Activated T-cell treated with anti-CD3 and anti-CD28 coated beads, Interleukin-2, amount 50 U/mL, for 24 hours (primary cell): ENCODE measurements at regions not wholly inside any gene's neighbourhood (a gene's known extent, or its start where the extent isn't known, plus 50 kb on each side); places are given as distances from the start of the nearest gene placed in this dataset.
"Not testable (repeated sequence)": the region's sequence is repeated elsewhere in the genome, so short reads cannot be mapped to it uniquely, and the experiment has no call there.

Experiments used
- DNase-seq: peaks from one replicate; pipeline ENCODE4 v3.0.0-alpha.2; 2020
- H3K27ac Mint-ChIP-seq: 2 replicates; pipeline ENCODE4 v1.8.0; 2020; ENCODE audit warnings: mild to moderate bottlenecking, mixed read lengths
- H3K27me3 Mint-ChIP-seq: 2 replicates; pipeline ENCODE4 v1.8.0; 2020; ENCODE audit warnings: mixed read lengths
- H3K36me3 Mint-ChIP-seq: 2 replicates; pipeline ENCODE4 v1.8.0; 2020; ENCODE audit warnings: low read depth, mixed read lengths
- H3K4me1 Mint-ChIP-seq: 2 replicates; pipeline ENCODE4 v1.8.0; 2020; ENCODE audit warnings: low read depth, mixed read lengths
- H3K4me3 Mint-ChIP-seq: 2 replicates; pipeline ENCODE4 v1.8.0; 2020; ENCODE audit warnings: mild to moderate bottlenecking, moderate library complexity, mixed read lengths
- H3K9me3 Mint-ChIP-seq: 2 replicates; pipeline ENCODE4 v1.8.0; 2020; ENCODE audit warnings: mixed read lengths

DNA sequence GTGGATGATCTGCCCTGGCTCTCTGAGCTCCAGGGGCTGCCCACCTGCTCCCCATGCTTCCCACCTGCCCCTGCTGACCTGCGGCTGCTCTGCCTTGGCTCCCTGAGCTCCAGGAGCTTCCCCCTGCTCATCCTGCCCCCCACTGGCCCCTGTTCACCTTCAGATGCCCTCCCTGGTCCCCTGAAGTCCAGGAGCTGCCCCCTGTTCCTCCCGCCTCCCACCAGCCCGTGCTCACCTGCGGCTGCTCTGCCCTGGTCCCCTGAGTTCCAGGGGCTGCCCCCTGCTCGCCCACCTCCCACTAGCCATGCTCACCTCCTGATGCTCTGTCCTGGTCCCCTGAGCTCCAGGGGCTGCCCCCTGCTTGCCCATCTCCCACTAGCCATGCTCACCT is 219.7 kb downstream of the TMEM121 start:
- Mint-ChIP-seq H3K9me3 (no peaks in the 10 kb centered on the region), H3K4me3 (no peak overlapping the region), H3K27ac (no peak overlapping the region), H3K36me3 (no peaks in the 10 kb centered on the region), H3K4me1 (peaks cover 7% of the 10 kb centered on the region), H3K27me3 (peaks cover 8% of the 10 kb centered on the region)
- peak; percentile 13 for DNase-seq

DNA sequence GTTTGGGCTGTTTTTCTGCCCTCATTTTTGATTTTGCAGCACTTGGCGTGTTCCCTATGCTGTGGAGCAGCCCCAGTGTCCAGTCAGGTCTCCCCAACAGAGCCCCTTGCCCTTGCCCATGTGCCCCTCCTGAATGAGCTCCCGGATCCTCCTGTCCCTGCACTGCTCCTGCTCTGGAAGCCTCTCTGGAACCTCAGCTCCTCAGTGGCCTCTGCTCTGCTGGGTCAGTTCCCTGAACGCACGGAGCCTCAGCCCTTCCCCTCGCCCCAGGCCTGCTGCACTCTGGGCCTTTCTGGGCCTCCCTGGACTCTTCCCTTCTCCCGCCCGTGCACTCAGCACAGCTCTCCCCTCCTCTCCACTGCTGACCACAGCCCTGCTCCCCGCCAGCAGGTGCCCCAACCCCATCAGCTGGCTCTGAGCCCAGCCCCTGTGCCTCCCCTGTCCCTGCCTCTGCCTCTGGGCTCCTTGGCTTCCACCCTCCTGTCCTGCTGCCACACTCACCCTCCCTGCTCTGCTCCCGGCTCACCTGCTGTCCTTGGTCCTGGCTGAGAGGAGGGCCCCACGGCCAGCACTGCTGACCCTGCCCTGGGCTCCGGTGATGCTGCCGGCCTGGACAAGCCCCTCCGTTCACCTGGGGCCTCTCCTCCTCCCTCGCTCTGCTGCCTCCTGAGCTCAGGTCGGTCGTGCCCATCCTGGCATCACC is 220.6 kb downstream of the TMEM121 start:
- not testable (repeated sequence) for H3K9me3 Mint-ChIP-seq, DNase-seq, H3K4me1 Mint-ChIP-seq, H3K27ac Mint-ChIP-seq, H3K4me3 Mint-ChIP-seq, H3K36me3 Mint-ChIP-seq, H3K27me3 Mint-ChIP-seq

DNA sequence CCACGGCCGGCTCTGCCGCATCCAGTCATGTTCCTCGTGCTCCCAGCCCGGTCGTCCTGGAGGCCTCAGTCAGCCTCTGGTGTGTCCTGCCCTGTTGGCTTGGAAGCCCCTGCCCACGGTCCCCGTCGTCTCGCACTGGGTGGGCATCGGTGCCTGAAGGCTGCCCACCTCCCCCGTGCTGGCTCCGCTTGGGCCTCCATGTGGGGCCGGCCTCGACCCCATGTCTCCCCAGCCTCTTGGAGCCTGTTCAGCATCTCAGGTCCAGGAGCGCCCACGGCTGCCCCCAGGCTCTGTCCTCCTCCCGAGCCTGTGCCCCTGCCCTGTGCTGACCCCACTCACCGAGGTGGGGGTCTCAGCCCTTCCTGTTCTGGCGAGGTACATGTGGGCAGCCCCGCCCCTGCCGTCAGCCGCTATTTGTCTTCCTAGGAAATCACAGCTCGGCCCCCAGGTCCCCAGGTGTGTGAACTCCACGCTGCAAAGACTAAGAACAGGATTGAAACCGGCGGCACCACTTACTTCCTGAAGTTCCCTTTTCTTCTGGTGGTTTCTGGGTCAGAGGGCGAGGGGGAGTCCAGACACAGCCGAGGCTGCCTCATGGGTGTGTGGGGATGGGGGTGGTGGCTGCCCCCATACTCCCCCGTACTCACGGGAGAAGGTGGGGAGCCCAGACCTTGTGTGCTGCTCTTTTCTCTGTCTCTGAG is 221.3 kb downstream of the TMEM121 start:
- not testable (repeated sequence) for H3K9me3 Mint-ChIP-seq, H3K4me1 Mint-ChIP-seq, H3K36me3 Mint-ChIP-seq, DNase-seq, H3K27me3 Mint-ChIP-seq, H3K4me3 Mint-ChIP-seq, H3K27ac Mint-ChIP-seq

DNA sequence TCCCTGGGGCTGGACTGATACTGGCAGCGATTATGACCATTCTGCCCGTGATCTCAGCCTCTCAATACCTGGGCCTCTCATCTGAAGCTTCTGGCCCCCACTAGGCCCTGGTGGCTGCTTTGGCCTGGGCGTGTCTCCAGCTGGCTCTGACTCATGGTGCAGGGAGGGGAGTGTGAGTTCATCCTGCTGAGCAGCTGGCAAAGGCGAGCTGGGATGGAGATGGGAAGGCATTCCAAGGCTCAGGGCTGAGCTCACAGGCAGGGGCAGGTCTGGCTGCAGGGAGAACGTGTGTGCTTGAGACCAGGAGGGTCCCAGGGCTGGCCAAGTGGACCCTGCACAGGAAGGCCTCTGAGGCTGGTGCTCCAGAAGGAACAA is 221.8 kb downstream of the TMEM121 start:
- Mint-ChIP-seq H3K27me3 (peaks cover 8% of the 10 kb centered on the region), H3K4me3 (no peak overlapping the region), H3K4me1 (peaks cover 7% of the 10 kb centered on the region), H3K27ac (no peak overlapping the region), H3K9me3 (no peaks in the 10 kb centered on the region), H3K36me3 (no peaks in the 10 kb centered on the region)
- no peak for DNase-seq

DNA sequence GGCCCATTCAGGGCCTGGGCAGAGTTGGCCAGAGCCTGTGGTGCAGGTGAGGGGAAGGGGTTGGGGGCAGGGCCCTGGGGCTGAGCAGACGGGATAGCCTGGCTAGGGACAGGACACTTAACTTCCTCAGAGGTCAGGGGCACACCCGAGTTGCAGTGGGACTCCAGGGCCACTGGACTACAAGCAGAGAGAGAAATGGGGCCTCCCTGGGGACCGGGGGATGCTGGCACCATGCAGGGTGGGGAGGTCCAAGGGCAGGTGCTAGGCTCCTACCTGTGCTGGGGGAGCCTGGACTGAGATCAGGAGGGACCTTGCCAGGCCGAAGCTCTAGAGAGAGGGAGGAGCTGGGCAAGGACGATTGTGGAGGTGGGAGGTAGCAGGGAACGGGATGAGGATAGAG is 222.3 kb downstream of the TMEM121 start:
- not testable (repeated sequence) for H3K36me3 Mint-ChIP-seq, H3K27ac Mint-ChIP-seq, H3K9me3 Mint-ChIP-seq, H3K4me3 Mint-ChIP-seq, H3K27me3 Mint-ChIP-seq, H3K4me1 Mint-ChIP-seq, DNase-seq

DNA sequence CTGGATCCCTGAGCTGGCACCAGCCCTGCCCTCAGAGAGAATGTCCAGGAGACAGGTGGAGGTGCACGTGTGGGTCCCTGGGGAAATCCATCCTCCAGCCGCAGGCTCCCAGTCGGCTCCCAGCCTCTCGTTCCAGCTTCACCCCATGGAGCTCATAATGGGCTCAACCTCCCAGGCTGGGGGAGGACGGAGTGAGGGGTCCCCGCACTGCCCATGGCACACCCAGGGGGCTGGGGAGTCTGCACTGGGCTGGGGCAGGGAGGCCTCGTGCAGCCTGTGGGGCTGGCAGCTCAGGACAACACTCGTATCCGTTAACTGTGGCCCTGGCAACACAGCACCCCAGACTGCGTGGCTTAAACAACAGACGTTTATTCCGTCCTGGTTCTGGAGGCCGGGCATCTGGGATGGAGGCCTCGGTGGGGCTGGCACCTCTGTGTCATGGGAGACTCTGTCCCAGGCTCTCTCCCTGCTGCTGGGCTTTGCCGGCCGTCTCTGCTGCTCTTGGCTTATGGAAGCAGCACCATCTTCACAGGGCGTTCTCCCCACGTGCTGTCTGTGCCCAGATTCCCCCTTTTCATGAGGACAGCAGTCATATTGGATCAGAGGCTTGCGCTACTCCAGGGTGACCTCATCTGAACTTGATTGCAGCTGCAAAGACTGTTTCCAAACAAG is 223.6 kb downstream of the TMEM121 start:
- not testable (repeated sequence) for H3K4me1 Mint-ChIP-seq, H3K27me3 Mint-ChIP-seq, H3K9me3 Mint-ChIP-seq, H3K27ac Mint-ChIP-seq, H3K36me3 Mint-ChIP-seq, H3K4me3 Mint-ChIP-seq
- DNase-seq, result peak; percentile 17

DNA sequence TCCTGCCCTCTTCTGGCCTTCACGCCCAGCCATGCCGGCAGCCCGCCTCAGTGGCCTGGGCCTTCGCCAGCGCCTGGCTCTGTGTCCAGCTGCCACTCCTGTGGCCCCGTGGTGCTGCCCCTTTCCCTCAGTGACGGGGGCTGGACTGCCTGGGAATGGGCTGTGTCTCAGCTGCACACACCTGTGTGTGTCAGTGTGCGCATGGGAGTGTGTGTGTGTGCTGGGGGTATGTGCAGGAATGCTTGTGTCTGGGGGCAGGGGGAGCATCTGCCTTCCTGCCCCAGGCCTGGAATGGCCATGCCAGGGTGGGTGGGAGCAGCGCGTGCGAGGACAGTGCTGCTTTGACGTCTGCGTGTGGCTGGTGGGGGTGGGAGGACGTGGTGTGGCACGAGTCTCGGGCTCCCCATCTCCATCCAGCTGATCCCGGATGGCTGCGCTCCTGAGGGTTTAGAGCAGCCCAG is 224.9 kb downstream of the TMEM121 start:
- H3K4me1 Mint-ChIP-seq, H3K36me3 Mint-ChIP-seq, H3K27me3 Mint-ChIP-seq, H3K27ac Mint-ChIP-seq, H3K9me3 Mint-ChIP-seq, H3K4me3 Mint-ChIP-seq, DNase-seq: not testable (repeated sequence)

DNA sequence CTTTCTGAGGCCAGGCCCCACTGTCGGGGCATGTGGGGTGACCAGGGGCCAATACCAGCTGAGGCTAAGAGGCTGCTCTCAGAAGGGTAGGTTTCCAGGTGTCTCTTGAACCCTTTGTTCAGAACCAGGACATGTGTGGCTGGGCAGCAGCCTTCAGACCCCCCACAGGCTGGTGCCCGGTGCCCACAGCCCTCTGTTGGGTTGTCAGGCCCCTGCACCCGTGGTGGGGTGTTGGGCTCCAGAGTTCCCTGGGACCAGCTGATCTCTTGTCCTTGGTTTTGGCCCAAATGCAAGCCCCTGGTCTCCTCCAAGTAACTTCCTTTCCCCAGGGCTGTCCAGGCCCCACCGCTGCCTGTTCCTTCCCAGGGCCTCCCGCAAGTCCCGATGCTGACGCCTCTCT is 226.0 kb downstream of the TMEM121 start:
- not testable (repeated sequence) for H3K27ac Mint-ChIP-seq, H3K9me3 Mint-ChIP-seq, H3K27me3 Mint-ChIP-seq, H3K4me3 Mint-ChIP-seq, H3K4me1 Mint-ChIP-seq, DNase-seq, H3K36me3 Mint-ChIP-seq

DNA sequence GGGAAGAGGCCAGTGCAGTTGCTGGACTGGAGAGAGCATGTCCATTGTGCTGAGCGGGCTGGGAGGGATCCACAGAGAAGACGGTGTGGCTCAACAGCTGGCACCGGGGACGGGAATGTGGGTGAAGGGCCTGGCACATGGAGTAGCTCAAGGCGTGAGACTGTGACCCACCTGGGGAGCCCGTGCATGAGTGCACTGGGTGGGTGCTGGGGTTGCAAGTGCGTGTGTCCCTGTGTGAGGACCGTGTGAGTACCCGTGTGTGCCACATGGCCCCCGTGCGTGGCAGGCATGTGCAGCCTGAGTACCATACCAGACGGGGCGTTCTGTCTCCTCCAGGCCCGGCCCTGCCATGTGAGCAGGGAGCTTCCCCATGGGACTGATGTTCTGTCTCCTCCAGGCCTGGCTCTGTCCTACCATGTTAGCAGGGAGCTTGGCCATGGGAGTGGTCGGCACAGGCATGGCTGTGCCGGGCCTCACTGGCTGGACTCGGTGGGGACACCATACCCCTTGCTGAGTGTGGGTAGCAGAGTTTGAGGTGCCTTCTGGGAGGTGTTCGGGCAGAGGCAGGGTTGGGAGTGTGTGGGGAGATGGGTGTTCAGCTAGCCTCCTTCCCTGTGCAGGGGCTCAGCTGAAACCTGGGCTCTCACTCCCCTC is 234.4 kb downstream of the TMEM121 start:
- no peak overlapping the region for H3K27ac Mint-ChIP-seq

DNA sequence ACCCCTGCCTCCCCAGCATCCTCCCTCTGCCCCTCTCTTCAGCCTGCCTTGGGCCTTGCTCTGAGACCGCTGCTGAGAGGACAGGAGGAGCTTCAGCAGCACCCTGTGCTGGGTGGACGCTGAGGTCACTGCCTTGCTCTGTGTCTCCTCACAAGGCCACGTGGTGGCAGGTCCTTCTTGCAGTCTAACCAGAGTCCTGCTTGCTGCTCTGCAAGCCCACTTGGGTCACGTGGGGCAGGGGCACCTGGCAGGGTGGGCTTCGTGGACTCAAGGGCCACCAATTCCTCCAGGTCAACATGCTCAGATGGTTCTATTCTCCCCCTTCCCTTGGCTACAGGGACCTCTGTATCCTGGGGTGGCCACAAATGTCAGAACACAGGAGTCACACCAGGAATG is 235.0 kb downstream of the TMEM121 start:
- H3K4me1 Mint-ChIP-seq, H3K27me3 Mint-ChIP-seq, H3K36me3 Mint-ChIP-seq, H3K27ac Mint-ChIP-seq, H3K4me3 Mint-ChIP-seq: not testable (repeated sequence)
- peaks cover 13% of the 10 kb centered on the region for H3K9me3 Mint-ChIP-seq
- DNase-seq, result peak; percentile 12

More for the DNA sequence above, 234.4 kb downstream of the TMEM121 start:
- peaks cover 13% of the 10 kb centered on the region for H3K9me3 Mint-ChIP-seq
- H3K36me3 Mint-ChIP-seq, result no peaks in the 10 kb centered on the region
- H3K27me3 Mint-ChIP-seq, result peaks cover 2% of the 10 kb centered on the region
- peak; percentile 7 for DNase-seq
- no peaks in the 10 kb centered on the region for H3K4me1 Mint-ChIP-seq
- no peak overlapping the region for H3K4me3 Mint-ChIP-seq

DNA sequence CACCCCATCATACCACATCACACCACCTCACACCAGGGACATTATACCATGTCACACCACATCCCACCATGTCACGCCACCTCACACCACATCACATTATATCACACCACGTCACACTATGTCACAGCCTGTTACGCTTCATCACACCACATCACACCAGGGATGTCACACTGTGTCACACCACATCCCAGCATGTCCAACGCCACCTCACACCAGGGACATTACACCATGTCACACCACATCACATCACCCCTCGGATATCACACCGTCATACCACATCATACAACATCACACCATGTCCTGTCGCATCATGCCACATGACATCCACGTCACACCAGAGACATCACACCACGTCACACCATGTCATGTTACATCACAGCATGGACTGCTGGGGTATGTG is 235.5 kb downstream of the TMEM121 start:
- Mint-ChIP-seq H3K27me3 (peaks cover 2% of the 10 kb centered on the region), H3K4me1 (no peaks in the 10 kb centered on the region), H3K9me3 (peaks cover 13% of the 10 kb centered on the region), H3K4me3 (no peak overlapping the region), H3K36me3 (no peaks in the 10 kb centered on the region), H3K27ac (no peak overlapping the region)
- DNase-seq, result peak; percentile 14

DNA sequence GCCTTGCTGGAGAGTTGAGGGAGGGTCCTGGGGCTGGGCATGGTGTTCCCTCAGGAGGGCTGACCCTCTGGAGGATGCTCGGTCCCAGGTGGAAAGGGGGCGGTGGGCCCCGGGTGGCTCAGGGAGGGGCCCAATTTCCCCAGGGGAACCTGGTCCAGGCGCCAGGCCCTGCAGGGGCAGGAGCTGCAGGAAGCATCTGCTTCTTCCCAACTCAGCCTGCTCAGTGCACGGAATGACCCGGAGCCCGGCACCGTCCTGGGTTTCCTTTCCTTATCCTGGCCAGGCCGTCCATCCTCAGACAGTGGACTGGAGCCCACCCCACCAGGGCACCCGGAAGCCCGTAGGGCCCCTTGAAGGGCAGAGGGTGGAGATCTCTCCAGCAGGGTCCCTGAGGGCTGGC is 235.9 kb downstream of the TMEM121 start:
- not testable (repeated sequence) for H3K27ac Mint-ChIP-seq, DNase-seq, H3K36me3 Mint-ChIP-seq, H3K27me3 Mint-ChIP-seq, H3K4me1 Mint-ChIP-seq, H3K4me3 Mint-ChIP-seq
- H3K9me3 Mint-ChIP-seq, result peaks cover 12% of the 10 kb centered on the region

DNA sequence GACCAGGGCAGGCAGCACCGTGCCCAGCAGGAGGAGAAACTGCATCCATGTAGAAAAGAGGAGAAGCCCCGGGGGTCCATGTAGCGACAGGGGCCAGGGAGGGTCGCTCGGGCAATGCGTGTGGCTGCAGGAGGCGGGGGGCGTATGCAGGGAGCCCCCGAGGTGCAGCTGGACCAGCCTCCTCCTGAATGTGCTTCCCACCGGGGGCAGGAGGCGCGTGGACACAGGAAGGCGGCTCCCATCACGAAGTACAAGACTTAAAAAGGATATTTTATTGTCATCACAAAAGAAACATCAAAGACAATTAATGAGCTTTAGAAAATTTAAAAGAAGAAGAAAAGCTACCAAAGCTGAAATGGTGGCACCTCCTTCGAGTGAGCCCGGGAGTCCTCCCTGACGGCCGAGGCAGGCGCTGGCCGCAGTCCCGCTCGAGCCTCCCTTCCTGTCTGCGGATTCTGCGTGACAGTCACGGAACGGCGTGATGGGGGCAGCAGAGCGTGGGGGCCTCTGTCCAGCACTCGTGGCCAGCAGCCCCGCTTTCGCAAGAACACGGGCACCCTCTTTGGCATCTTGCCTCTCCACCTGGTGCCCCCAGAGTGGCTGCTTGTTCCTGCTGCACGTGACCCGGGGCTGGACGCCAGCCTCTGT is 238.0 kb downstream of the TMEM121 start:
- H3K4me1 Mint-ChIP-seq, H3K4me3 Mint-ChIP-seq, H3K27me3 Mint-ChIP-seq, DNase-seq, H3K9me3 Mint-ChIP-seq, H3K27ac Mint-ChIP-seq, H3K36me3 Mint-ChIP-seq: not testable (repeated sequence)

DNA sequence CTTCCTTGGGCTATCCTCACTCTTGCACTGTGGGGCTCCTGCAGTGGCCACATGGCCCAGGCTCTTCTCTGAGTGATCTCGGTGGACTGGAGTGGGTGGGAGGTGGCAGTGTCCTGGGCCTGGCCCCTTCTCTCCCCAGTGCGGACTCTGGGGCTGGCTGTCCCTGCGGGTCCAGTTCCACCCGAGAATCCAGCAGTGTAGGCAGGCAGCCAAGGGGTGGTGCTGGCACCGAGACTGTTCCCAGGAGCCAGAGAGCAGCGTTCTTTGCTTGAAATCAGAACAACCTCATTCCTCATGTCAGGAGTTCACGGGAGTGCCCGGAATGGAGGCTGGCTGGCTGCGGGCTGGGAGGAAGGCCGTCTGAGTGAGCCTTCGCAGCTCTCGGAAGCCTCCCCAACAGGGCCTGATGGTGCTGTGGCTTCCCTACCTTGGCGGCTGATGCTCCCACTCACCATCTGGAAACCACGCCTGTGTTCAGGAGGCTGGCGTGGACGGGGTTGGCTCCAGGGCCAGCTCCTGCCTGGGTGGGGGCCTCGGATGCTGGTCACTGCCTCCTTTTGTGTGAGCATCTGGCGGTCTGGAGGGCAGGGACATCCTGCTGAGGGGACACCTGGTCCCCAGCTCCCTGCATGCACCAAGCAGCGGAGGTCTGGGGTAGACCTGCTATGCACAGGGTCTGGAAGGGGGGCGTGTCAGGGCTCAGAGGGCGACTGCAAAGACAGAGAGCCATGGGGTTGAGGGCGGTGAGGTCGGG is 238.9 kb downstream of the TMEM121 start:
- H3K4me1 Mint-ChIP-seq, DNase-seq, H3K27me3 Mint-ChIP-seq, H3K27ac Mint-ChIP-seq, H3K9me3 Mint-ChIP-seq, H3K4me3 Mint-ChIP-seq, H3K36me3 Mint-ChIP-seq: not testable (repeated sequence)
